ENCODE measurements at regions not wholly inside any gene's neighbourhood (a gene's known extent, or its start where the extent isn't known, plus 50 kb on each side); places are given as distances from the start of the nearest gene placed in this dataset.
A peak's percentile ranks its signal among the peaks of the same experiment; 100 is the strongest.

DNA sequence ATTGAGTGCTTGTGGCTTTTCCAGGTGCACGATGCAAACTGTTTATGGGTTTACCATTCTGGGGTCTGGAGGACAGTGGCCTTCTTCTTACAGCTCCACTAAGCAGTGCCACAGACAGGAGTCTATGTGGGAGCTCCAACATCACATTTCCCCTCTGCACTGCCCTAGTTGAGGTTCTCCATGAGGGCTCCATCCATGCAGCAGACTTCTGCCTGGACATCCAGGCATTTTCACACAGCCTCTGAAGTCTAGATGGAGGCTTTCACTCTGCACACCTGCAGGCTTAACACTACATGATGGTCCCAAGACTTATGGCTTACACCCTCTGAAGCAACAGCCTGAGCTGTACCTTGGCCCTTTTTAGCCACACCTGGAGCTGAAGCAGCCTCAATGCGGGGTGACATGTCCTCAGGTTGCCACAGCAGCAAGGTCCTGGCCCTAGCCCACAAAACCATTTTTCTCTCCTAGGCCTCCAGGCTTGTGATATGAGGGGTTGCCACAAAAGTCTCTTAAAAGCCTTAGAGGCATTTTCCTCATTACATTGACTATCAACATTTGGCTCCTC lies 552.2 kb downstream of the TFAP2A start:
- H3K14ac ChIP-seq (ENCODE audit: low read length), result no peak overlapping the region

GRCh38 chr6:9851541-9852380 lies 563.1 kb downstream of the TFAP2A start:
- H3K4me1 ChIP-seq (ENCODE audit: control insufficient read depth in 1 of 2, insufficient read depth in 2 of 2, low read length in 2 of 2), result peaks cover 4 to 7% of the 10 kb centered on the region in 2 experiments
- H2AK5ac ChIP-seq (ENCODE audit: low read length), result no peak overlapping the region
- no peaks in the 10 kb centered on the region for H3K79me1 ChIP-seq (ENCODE audit: low read length)
- H2BK5ac ChIP-seq (ENCODE audit: low read depth, low read length, poor library complexity), result no peak overlapping the region
- no peak overlapping the region for H4K12ac ChIP-seq (ENCODE audit: low read depth, low read length)
- no peak overlapping the region for H3K27ac ChIP-seq (ENCODE audit: low read depth, low read length)
- H3K4me2 ChIP-seq (ENCODE audit: low read length), result no peak overlapping the region
- no peaks in the 10 kb centered on the region for H3K36me3 ChIP-seq (ENCODE audit: control insufficient read depth in 1 of 2, insufficient read depth in 2 of 2, low read length in 2 of 2)
- H3K9me3 ChIP-seq (ENCODE audit: insufficient read depth, low read depth, low read length), result no peaks in the 10 kb centered on the region
- H3K23ac ChIP-seq (ENCODE audit: low read length), result no peak overlapping the region
- H3K9ac ChIP-seq (ENCODE audit: low read length), result no peak overlapping the region
- WGBS (ENCODE audit: extremely low coverage, insufficient coverage, insufficient read length), result no CpG with 5 or more reads among the region's 9 CpGs
- DNase-seq, result peak; percentile 78 to 89
- H3K79me2 ChIP-seq (ENCODE audit: control insufficient read depth, insufficient read depth, low read length, poor library complexity), result no peaks in the 10 kb centered on the region
- H3K18ac ChIP-seq (ENCODE audit: low read length), result no peak overlapping the region
- no peak overlapping the region for H4K8ac ChIP-seq (ENCODE audit: low read depth, low read length)
- no peak overlapping the region for H2AFZ ChIP-seq (ENCODE audit: insufficient read depth, low read length, poor library complexity)
- H2BK120ac ChIP-seq (ENCODE audit: insufficient read depth, low read length, poor library complexity), result no peak overlapping the region
- no peaks in the 10 kb centered on the region for H3K27me3 ChIP-seq (ENCODE audit: insufficient read depth, low read length)
- no peak overlapping the region for H3K4me3 ChIP-seq (ENCODE audit: low read depth, low read length)
- H3K4ac ChIP-seq (ENCODE audit: low read depth, low read length), result no peak overlapping the region
- H2BK12ac ChIP-seq (ENCODE audit: low read length), result no peak overlapping the region
- no peak overlapping the region for H4K91ac ChIP-seq (ENCODE audit: low read depth, low read length)
- H3K14ac ChIP-seq (ENCODE audit: low read length), result no peak overlapping the region

More for the DNA sequence above, 552.2 kb downstream of the TFAP2A start:
- H3K18ac ChIP-seq (ENCODE audit: low read length), result no peak overlapping the region
- no peak overlapping the region for H3K4me2 ChIP-seq (ENCODE audit: low read length)
- H2BK120ac ChIP-seq (ENCODE audit: insufficient read depth, low read length, poor library complexity), result no peak overlapping the region
- DNase-seq, result no peak
- no peak overlapping the region for H2BK5ac ChIP-seq (ENCODE audit: low read depth, low read length, poor library complexity)
- H3K23ac ChIP-seq (ENCODE audit: low read length), result no peak overlapping the region
- H4K8ac ChIP-seq (ENCODE audit: low read depth, low read length), result no peak overlapping the region
- H3K36me3 ChIP-seq (ENCODE audit: control insufficient read depth in 1 of 2, insufficient read depth in 2 of 2, low read length in 2 of 2), result peaks cover 0 to 1% of the 10 kb centered on the region in 2 experiments
- H2AK5ac ChIP-seq (ENCODE audit: low read length), result no peak overlapping the region
- H3K4ac ChIP-seq (ENCODE audit: low read depth, low read length), result no peak overlapping the region
- H4K12ac ChIP-seq (ENCODE audit: low read depth, low read length), result no peak overlapping the region
- peaks cover 5% of the 10 kb centered on the region for H3K9me3 ChIP-seq (ENCODE audit: insufficient read depth, low read depth, low read length)
- no peak overlapping the region for H3K27ac ChIP-seq (ENCODE audit: low read depth, low read length)
- H3K4me1 ChIP-seq (ENCODE audit: control insufficient read depth in 1 of 2, insufficient read depth in 2 of 2, low read length in 2 of 2), result no peaks in the 10 kb centered on the region
- no peaks in the 10 kb centered on the region for H3K27me3 ChIP-seq (ENCODE audit: insufficient read depth, low read length)
- H4K91ac ChIP-seq (ENCODE audit: low read depth, low read length), result no peak overlapping the region
- WGBS (ENCODE audit: extremely low coverage, insufficient coverage, insufficient read length), result no CpG with 5 or more reads among the region's 2 CpGs
- no peak overlapping the region for H3K9ac ChIP-seq (ENCODE audit: low read length)
- H3K79me1 ChIP-seq (ENCODE audit: low read length), result no peaks in the 10 kb centered on the region
- H2BK12ac ChIP-seq (ENCODE audit: low read length), result no peak overlapping the region
- H2AFZ ChIP-seq (ENCODE audit: insufficient read depth, low read length, poor library complexity), result no peak overlapping the region
- H3K79me2 ChIP-seq (ENCODE audit: control insufficient read depth, insufficient read depth, low read length, poor library complexity), result no peaks in the 10 kb centered on the region
- no peak overlapping the region for H3K4me3 ChIP-seq (ENCODE audit: low read depth, low read length)

- Histone ChIP-seq H2AK5ac (ENCODE audit: low read length) (no peak overlapping the region), H3K27ac (ENCODE audit: low read depth, low read length) (no peak overlapping the region), H2BK5ac (ENCODE audit: low read depth, low read length, poor library complexity) (no peak overlapping the region), H4K12ac (ENCODE audit: low read depth, low read length) (no peak overlapping the region), H3K36me3 (ENCODE audit: control insufficient read depth in 1 of 2, insufficient read depth in 2 of 2, low read length in 2 of 2) (no peaks in the 10 kb centered on the region), H3K4ac (ENCODE audit: low read depth, low read length) (no peak overlapping the region), H3K4me2 (ENCODE audit: low read length) (no peak overlapping the region), H3K9me3 (ENCODE audit: insufficient read depth, low read depth, low read length) (no peaks in the 10 kb centered on the region), H3K14ac (ENCODE audit: low read length) (no peak overlapping the region), H4K8ac (ENCODE audit: low read depth, low read length) (no peak overlapping the region), H3K4me1 (ENCODE audit: control insufficient read depth in 1 of 2, insufficient read depth in 2 of 2, low read length in 2 of 2) (peaks cover 4 to 7% of the 10 kb centered on the region in 2 experiments), H2BK120ac (ENCODE audit: insufficient read depth, low read length, poor library complexity) (no peak overlapping the region), H3K23ac (ENCODE audit: low read length) (no peak overlapping the region), H3K18ac (ENCODE audit: low read length) (no peak overlapping the region), H3K4me3 (ENCODE audit: low read depth, low read length) (no peak overlapping the region), H2AFZ (ENCODE audit: insufficient read depth, low read length, poor library complexity) (no peak overlapping the region), H3K9ac (ENCODE audit: low read length) (no peak overlapping the region), H2BK12ac (ENCODE audit: low read length) (no peak overlapping the region), H3K27me3 (ENCODE audit: insufficient read depth, low read length) (no peaks in the 10 kb centered on the region), H3K79me2 (ENCODE audit: control insufficient read depth, insufficient read depth, low read length, poor library complexity) (no peaks in the 10 kb centered on the region), H3K79me1 (ENCODE audit: low read length) (no peaks in the 10 kb centered on the region), H4K91ac (ENCODE audit: low read depth, low read length) (no peak overlapping the region)
- WGBS (ENCODE audit: extremely low coverage, insufficient coverage, insufficient read length), result no CpG with 5 or more reads among the region's 2 CpGs
- no peak for DNase-seq
These were observed 563.9 kb downstream of the TFAP2A start for GRCh38 chr6:9851006-9851405.

- Histone ChIP-seq H3K14ac (ENCODE audit: low read length) (no peak overlapping the region), H3K4me3 (ENCODE audit: low read depth, low read length) (no peak overlapping the region), H2AK5ac (ENCODE audit: low read length) (no peak overlapping the region), H3K79me2 (ENCODE audit: control insufficient read depth, insufficient read depth, low read length, poor library complexity) (no peaks in the 10 kb centered on the region), H3K27me3 (ENCODE audit: insufficient read depth, low read length) (no peaks in the 10 kb centered on the region), H3K4me1 (ENCODE audit: control insufficient read depth in 1 of 2, insufficient read depth in 2 of 2, low read length in 2 of 2) (peaks cover 4 to 7% of the 10 kb centered on the region in 2 experiments), H2BK120ac (ENCODE audit: insufficient read depth, low read length, poor library complexity) (no peak overlapping the region), H3K23ac (ENCODE audit: low read length) (no peak overlapping the region), H3K9me3 (ENCODE audit: insufficient read depth, low read depth, low read length) (no peaks in the 10 kb centered on the region), H2AFZ (ENCODE audit: insufficient read depth, low read length, poor library complexity) (no peak overlapping the region), H2BK12ac (ENCODE audit: low read length) (no peak overlapping the region), H4K91ac (ENCODE audit: low read depth, low read length) (no peak overlapping the region), H3K36me3 (ENCODE audit: control insufficient read depth in 1 of 2, insufficient read depth in 2 of 2, low read length in 2 of 2) (no peaks in the 10 kb centered on the region), H3K9ac (ENCODE audit: low read length) (no peak overlapping the region), H3K79me1 (ENCODE audit: low read length) (no peaks in the 10 kb centered on the region), H3K4me2 (ENCODE audit: low read length) (no peak overlapping the region), H3K4ac (ENCODE audit: low read depth, low read length) (no peak overlapping the region), H2BK5ac (ENCODE audit: low read depth, low read length, poor library complexity) (no peak overlapping the region), H3K27ac (ENCODE audit: low read depth, low read length) (no peak overlapping the region), H4K12ac (ENCODE audit: low read depth, low read length) (no peak overlapping the region), H4K8ac (ENCODE audit: low read depth, low read length) (no peak overlapping the region), H3K18ac (ENCODE audit: low read length) (no peak overlapping the region)
- no CpG with 5 or more reads among the region's 1 CpG for WGBS (ENCODE audit: extremely low coverage, insufficient coverage, insufficient read length)
- DNase-seq, result no peak
These were observed 566.8 kb downstream of the TFAP2A start for GRCh38 chr6:9848094-9848493.
